Psoas muscle (tissue), 7 donors: ENCODE measurements at regions not wholly inside any gene's neighbourhood (a gene's known extent, or its start where the extent isn't known, plus 50 kb on each side); places are given as distances from the start of the nearest gene placed in this dataset.
"Not testable (repeated sequence)": the region's sequence is repeated elsewhere in the genome, so short reads cannot be mapped to it uniquely, and the experiment has no call there.

Experiments used
- ATAC-seq, 4 donors: fragments of 200-7000 bp; cut with Tn5 transposase; one replicate each; pipeline ENCODE4 v1.9.1; 2020; ENCODE audit warnings: moderate library complexity in 3 of 4, mild to moderate bottlenecking in 2 of 4
- DNase-seq, 2 donors: peaks; one replicate each; pipeline ENCODE4 v3.0.0-alpha.2; 2020
- H3K27ac ChIP-seq: fragments of 200-600 bp; one replicate; pipeline ENCODE4 v1.8.0; 2022
- H3K27me3 ChIP-seq, 3 donors: fragments of 200-600 bp in 1 of 3; one replicate each; pipeline versions ENCODE4 v1.6.1 to v1.8.0; 2013 to 2022; ENCODE audit warnings: low read length in 2 of 3, mild to moderate bottlenecking in 2 of 3, moderate library complexity in 1 of 3; ENCODE audit not compliant: insufficient read depth in 3 of 3
- H3K36me3 ChIP-seq, 2 donors: fragments of 200-600 bp in 1 of 2; one replicate each; pipeline versions ENCODE4 v1.6.1 to v1.8.0; 2013 to 2022; ENCODE audit warnings: low read depth in 1 of 2, mild to moderate bottlenecking in 1 of 2, moderate library complexity in 1 of 2; ENCODE audit not compliant: insufficient read depth in 1 of 2
- H3K4me1 ChIP-seq: fragments of 200-600 bp; one replicate; pipeline ENCODE4 v1.8.0; 2022
- H3K4me3 ChIP-seq: fragments of 200-600 bp; one replicate; pipeline ENCODE4 v1.8.0; 2022; ENCODE audit warnings: mild to moderate bottlenecking
- H3K9me3 ChIP-seq: fragments of 200-600 bp; one replicate; pipeline ENCODE4 v1.8.0; 2022
- CTCF ChIP-seq: fragments of 200-600 bp; IDR thresholded peaks from one replicate; pipeline ENCODE4 v1.8.0; 2022; ENCODE audit warnings: antibody characterized with exemption
- WGBS, 3 donors: extraction: QIAGEN DNeasy Blood & Tissue Kit; methylation state at CpG; one replicate each; pipeline versions ENCODE4 v1.1.6 to v1.1.7; 2013; 5-methylcytosine and 5-hydroxymethylcytosine counted together
- intact Hi-C, 2 donors: fragments of 100-400 bp; cut with DNase I; formaldehyde crosslinking; loops; one replicate each; pipeline versions ENCODE4 v1.11.0 to v1.14.2; 2022
- donor health status: healthy with polysubstance abuse.
- donor health status: DM: no; HTN: no; CAD: no; lungs with moderate emphysema.
- donor health status: Bipolar disorder and iron deficiency.
- donor health status: healthy.
- donor health status: DM: yes; HTN: yes; CAD: no.
- donor health status: DM: no; HTN: no; CAD: no.
- donor health status: DM: yes; HTN: yes; CAD: no.

- TF ChIP-seq CTCF = no peak
- Histone ChIP-seq H3K9me3 (peaks cover 3% of the 10 kb centered on the region), H3K4me3 (no peak overlapping the region), H3K36me3 (no peaks in the 10 kb centered on the region), H3K27ac (no peak overlapping the region), H3K27me3 (no peaks in the 10 kb centered on the region), H3K4me1 (no peaks in the 10 kb centered on the region)
- WGBS, 3 donors = 41 to 49% (median 43%) methylated on average over 5 of the region's 5 CpGs
- no peak for DNase-seq
- intact Hi-C loops = no loop called here
- ATAC-seq = no peak
These were observed 336.7 kb upstream of the CLINT1 start for GRCh38 chr5:158195416-158196210.

GRCh38 chr5:158194561-158194976, 335.6 kb upstream of the CLINT1 start:
- no peaks in the 10 kb centered on the region for H3K36me3 ChIP-seq
- H3K27me3 ChIP-seq = no peaks in the 10 kb centered on the region
- WGBS, 3 donors = 25 to 32% (median 29%) methylated on average over 10 of the region's 10 CpGs
- DNase-seq (no peak), ATAC-seq (no peak)
- H3K9me3 ChIP-seq = peaks cover 3% of the 10 kb centered on the region
- no peak for TF ChIP-seq CTCF
- no peak overlapping the region for H3K4me3 ChIP-seq
- no peak overlapping the region for H3K27ac ChIP-seq
- intact Hi-C loops = no loop called here
- no peaks in the 10 kb centered on the region for H3K4me1 ChIP-seq

- ATAC-seq, H3K4me3 ChIP-seq, H3K27me3 ChIP-seq, H3K27ac ChIP-seq, intact Hi-C loops, H3K36me3 ChIP-seq, DNase-seq, H3K9me3 ChIP-seq, H3K4me1 ChIP-seq: not testable (repeated sequence)
- 93 to 99% (median 96%) methylated on average over 2 of the region's 2 CpGs for WGBS, 3 donors
These were observed 334.4 kb upstream of the CLINT1 start for GRCh38 chr5:158193395-158193794.

- Histone ChIP-seq H3K9me3 (no peaks in the 10 kb centered on the region), H3K4me1 (no peaks in the 10 kb centered on the region), H3K36me3 (no peaks in the 10 kb centered on the region), H3K27me3 (no peaks in the 10 kb centered on the region), H3K27ac (no peak overlapping the region), H3K4me3 (no peak overlapping the region)
- intact Hi-C loops = no loop called here
- no peak for TF ChIP-seq CTCF
- ATAC-seq (no peak), DNase-seq (no peak)
- WGBS, 3 donors = 41 to 60% (median 43%) methylated on average over 4 of the region's 4 CpGs
These were observed 321.5 kb upstream of the CLINT1 start for GRCh38 chr5:158180407-158180806.

GRCh38 chr5:158179271-158179670, 320.3 kb upstream of the CLINT1 start:
- no peak for DNase-seq
- ATAC-seq = no peak
- intact Hi-C loops = loop anchor here in 1 of 2 donors (5.0 kb wide), 2 partner anchors 503 to 518 kb away; no protein-coding TSS in a partner anchor
- Histone ChIP-seq H3K4me3 (no peak overlapping the region), H3K4me1 (no peaks in the 10 kb centered on the region), H3K27me3 (no peaks in the 10 kb centered on the region), H3K9me3 (no peaks in the 10 kb centered on the region), H3K27ac (no peak overlapping the region), H3K36me3 (no peaks in the 10 kb centered on the region)
- 86 to 95% (median 86%) methylated on average over 7 of the region's 7 CpGs for WGBS, 3 donors
- no peak for TF ChIP-seq CTCF
